IMR-90 (cell line): ENCODE measurements at regions not wholly inside any gene's neighbourhood (a gene's known extent, or its start where the extent isn't known, plus 50 kb on each side); places are given as distances from the start of the nearest gene placed in this dataset.
"Not testable (repeated sequence)": the region's sequence is repeated elsewhere in the genome, so short reads cannot be mapped to it uniquely, and the experiment has no call there.

ENCODE experiments used
- ATAC-seq: fragments of 200-7000 bp; cut with Tn5 transposase; 2 replicates; pipeline ENCODE4 v1.9.1; 2020; ENCODE audit warnings: low read depth, mild to moderate bottlenecking, moderate library complexity
- BruUV-seq: library from RNA; stranded (reverse); fragments of 400-500 nt; replicated peaks from 2 replicates; lab custom pipeline; 2021; lab: Mats Ljungman, UMichigan
- CTCF ChIA-PET: fragments of 300-600 bp; formaldehyde crosslinking; extraction: SDS; loops from one replicate; lab custom pipeline; 2021; ENCODE audit warnings: antibody characterized with exemption; lab: Yijun Ruan, JAX
- POLR2A ChIA-PET: fragments of 300-600 bp; sonication (Branson Sonifier 250); formaldehyde crosslinking; loops from one replicate; lab custom pipeline; 2022; ENCODE audit warnings: antibody characterized with exemption; ENCODE audit not compliant: unreplicated experiment; lab: Charles Lee
- DNase-seq: peaks from one replicate; pipeline ENCODE4 v3.0.0; 2013
- H2AFZ ChIP-seq: replicated peaks from 2 replicates; pipeline ENCODE3; 2013; ENCODE audit warnings: low read length, mild to moderate bottlenecking; ENCODE audit not compliant: poor library complexity
- H2AK5ac ChIP-seq: 2 replicates; pipeline ENCODE4 v1.6.1; 2013; ENCODE audit warnings: low read depth, low read length, inconsistent platforms
- H2AK9ac ChIP-seq: replicated peaks from 2 replicates; pipeline ENCODE3; 2013; ENCODE audit warnings: mild to moderate bottlenecking, low read depth, low read length, moderate library complexity; ENCODE audit not compliant: poor library complexity
- H2BK120ac ChIP-seq: 2 replicates; pipeline ENCODE4 v1.6.1; 2013; ENCODE audit warnings: low read depth, low read length, inconsistent platforms
- H2BK15ac ChIP-seq: 3 replicates; pipeline ENCODE4 v1.6.1; 2013; ENCODE audit warnings: low read depth, low read length, inconsistent platforms
- H2BK20ac ChIP-seq: 2 replicates; pipeline ENCODE4 v1.6.1; 2013; ENCODE audit warnings: low read depth, mild to moderate bottlenecking, inconsistent platforms, low read length, moderate library complexity
- H2BK5ac ChIP-seq: 2 replicates; pipeline ENCODE4 v1.6.1; 2013; ENCODE audit warnings: mild to moderate bottlenecking, low read depth, low read length, inconsistent platforms; ENCODE audit not compliant: poor library complexity, severe bottlenecking
- H3K14ac ChIP-seq: replicated peaks from 2 replicates; pipeline ENCODE4 v1.6.1; 2013; ENCODE audit warnings: low read depth, low read length, inconsistent platforms
- H3K18ac ChIP-seq: 2 replicates; pipeline ENCODE4 v1.6.1; 2013; ENCODE audit warnings: low read depth, low read length, control low read depth
- H3K23ac ChIP-seq: 2 replicates; pipeline ENCODE4 v1.6.1; 2013; ENCODE audit warnings: low read depth, low read length, inconsistent platforms
- H3K27ac ChIP-seq: 2 replicates; pipeline ENCODE4 v1.5.1; 2013; ENCODE audit warnings: mild to moderate bottlenecking, control low read depth, low read length; ENCODE audit not compliant: insufficient read depth
- H3K27me3 ChIP-seq: 2 replicates; pipeline ENCODE4 v1.6.1; 2013; ENCODE audit warnings: low read length; ENCODE audit not compliant: control insufficient read depth, insufficient read depth
- H3K36me3 ChIP-seq: 2 replicates; pipeline ENCODE4 v1.6.1; 2013; ENCODE audit warnings: low read length, mixed read lengths; ENCODE audit not compliant: control insufficient read depth, insufficient read depth
- H3K4ac ChIP-seq: 2 replicates; pipeline ENCODE4 v1.6.1; 2013; ENCODE audit warnings: low read depth, low read length, inconsistent platforms
- H3K4me1 ChIP-seq: 2 replicates; pipeline ENCODE4 v1.6.1; 2013; ENCODE audit warnings: low read length, mixed read lengths; ENCODE audit not compliant: control insufficient read depth, insufficient read depth
- H3K4me2 ChIP-seq: 2 replicates; pipeline ENCODE4 v1.6.1; 2013; ENCODE audit warnings: low read depth, mild to moderate bottlenecking, control low read depth, low read length, moderate library complexity
- H3K4me3 ChIP-seq: 2 replicates; pipeline ENCODE4 v1.5.1; 2013; ENCODE audit warnings: low read depth, mild to moderate bottlenecking, control low read depth, low read length, moderate library complexity; ENCODE audit not compliant: insufficient read depth
- H3K56ac ChIP-seq: 2 replicates; pipeline ENCODE4 v1.6.1; 2013; ENCODE audit warnings: low read length, inconsistent platforms; ENCODE audit not compliant: insufficient read depth; ENCODE audit errors: extremely low read depth
- H3K79me1 ChIP-seq, 2 experiments: 2 replicates each; pipeline ENCODE4 v1.6.1; 2013; ENCODE audit warnings: low read length in 2 of 2, inconsistent platforms in 1 of 2, low read depth in 1 of 2
- H3K9ac ChIP-seq: 2 replicates; pipeline ENCODE4 v1.6.1; 2013; ENCODE audit warnings: low read depth, low read length, control low read depth
- H3K9me1 ChIP-seq: 2 replicates; pipeline ENCODE4 v1.6.1; 2013; ENCODE audit warnings: low read length, inconsistent platforms; ENCODE audit not compliant: insufficient read depth
- H3K9me3 ChIP-seq: 2 replicates; pipeline ENCODE4 v1.6.1; 2013; ENCODE audit warnings: low read length; ENCODE audit not compliant: control insufficient read depth, insufficient read depth
- H4K20me1 ChIP-seq: 2 replicates; pipeline ENCODE4 v1.6.1; 2013; ENCODE audit warnings: low read length, inconsistent platforms; ENCODE audit not compliant: insufficient read depth
- H4K5ac ChIP-seq: 2 replicates; pipeline ENCODE4 v1.6.1; 2013; ENCODE audit warnings: mild to moderate bottlenecking, low read depth, low read length, control low read depth
- H4K8ac ChIP-seq, 2 experiments: 2 replicates each; pipeline ENCODE4 v1.6.1; 2013; ENCODE audit warnings: low read depth in 2 of 2, low read length in 2 of 2, control low read depth in 1 of 2, inconsistent platforms in 1 of 2
- H4K91ac ChIP-seq: 2 replicates; pipeline ENCODE4 v1.6.1; 2013; ENCODE audit warnings: low read depth, low read length, inconsistent platforms; ENCODE audit not compliant: insufficient read depth
- CEBPB ChIP-seq: IDR thresholded peaks from 2 replicates; pipeline ENCODE4 v1.6.1; 2012; ENCODE audit warnings: low read depth, low read length, improper control_type of control experiment
- CTCF ChIP-seq: conservative IDR thresholded peaks from 2 replicates; pipeline ENCODE4 v1.5.1; 2012; ENCODE audit warnings: mild to moderate bottlenecking, low read depth, low read length, improper control_type of control experiment
- FOS ChIP-seq: fragments of 150-350 bp; IDR thresholded peaks from 2 replicates; pipeline ENCODE4 v1.6.1; 2016; ENCODE audit warnings: low read depth, low read length
- POLR2A ChIP-seq: IDR thresholded peaks from 2 replicates; pipeline ENCODE4 v1.6.1; 2012; ENCODE audit warnings: mild to moderate bottlenecking, low read depth, low read length
- SMC3 ChIP-seq: fragments of 150-350 bp; IDR thresholded peaks from 2 replicates; pipeline ENCODE4 v1.6.1; 2016; ENCODE audit warnings: low read depth, mild to moderate bottlenecking, antibody characterized with exemption, low read length, moderate library complexity
- WGBS, 2 experiments: methylation state at CpG; one replicate each; pipeline versions ENCODE4 v1.1.5 to v1.1.7; 2013; ENCODE audit warnings: missing lambda C conversion rate in 2 of 2; ENCODE audit not compliant: insufficient read length in 1 of 2; ENCODE audit errors: extremely low coverage in 2 of 2; 5-methylcytosine and 5-hydroxymethylcytosine counted together
- dilution Hi-C: fragments of 300-500 bp; cut with HindIII; formaldehyde crosslinking; loops from one replicate; pipeline ENCODE4 v1.14.3; 2018; ENCODE audit warnings: low sequenced_read_pairs; ENCODE audit not compliant: unreplicated experiment
- in situ Hi-C: fragments of 300-500 bp; cut with MboI; formaldehyde crosslinking; loops from 3 replicates; pipeline ENCODE4 v1.14.3; 2019; ENCODE audit warnings: low sequenced_read_pairs, inconsistent platforms, mixed read lengths
- intact Hi-C: fragments of 100-400 bp; cut with micrococcal nuclease; formaldehyde crosslinking; loops from 2 replicates; pipeline ENCODE4 v1.10.0; 2022

GRCh38 chr13:98075048-98075447 is 67.8 kb upstream of the FARP1 start:
- ChIA-PET CTCF (no interaction called here), POLR2A (no interaction called here)
- Histone ChIP-seq H3K36me3 (no peaks in the 10 kb centered on the region), H4K8ac (no peak overlapping the region), H2BK20ac (no peak overlapping the region), H3K27ac (no peak overlapping the region), H4K5ac (no peak overlapping the region), H3K79me1 (no peaks in the 10 kb centered on the region), H4K20me1 (no peaks in the 10 kb centered on the region), H2AFZ (no peak overlapping the region), H2BK5ac (no peak overlapping the region), H3K9me1 (no peaks in the 10 kb centered on the region), H3K9ac (no peak overlapping the region), H3K23ac (no peak overlapping the region), H3K18ac (no peak overlapping the region), H3K56ac (no peak overlapping the region), H3K14ac (no peak overlapping the region), H2BK15ac (no peak overlapping the region), H2AK9ac (no peak overlapping the region), H2BK120ac (no peak overlapping the region), H3K4me2 (no peak overlapping the region), H3K4me1 (no peaks in the 10 kb centered on the region), H3K4me3 (no peak overlapping the region), H4K91ac (no peak overlapping the region), H3K9me3 (no peaks in the 10 kb centered on the region), H3K4ac (no peak overlapping the region), H2AK5ac (no peak overlapping the region), H3K27me3 (no peaks in the 10 kb centered on the region; the same call in 1 of the 2 replicates)
- TF ChIP-seq SMC3 (no peak), FOS (no peak), POLR2A (no peak), CEBPB (no peak), CTCF (no peak)
- no CpG with 5 or more reads among the region's 3 CpGs for WGBS, 2 experiments
- no TSS peak for BruUV-seq
- in situ Hi-C loops (no loop called here), dilution Hi-C loops (no loop called here), intact Hi-C loops (no loop called here)
- ATAC-seq: no peak
- DNase-seq: no peak

- in situ Hi-C loops, H3K36me3 ChIP-seq, H3K18ac ChIP-seq, POLR2A ChIA-PET, H3K23ac ChIP-seq, H2BK120ac ChIP-seq, H2BK5ac ChIP-seq, H3K9me1 ChIP-seq, H4K20me1 ChIP-seq, H3K9me3 ChIP-seq, DNase-seq, H4K8ac ChIP-seq, H4K5ac ChIP-seq, ATAC-seq, H3K79me1 ChIP-seq, H3K14ac ChIP-seq, intact Hi-C loops, H4K91ac ChIP-seq, H3K56ac ChIP-seq, H3K4me3 ChIP-seq, H3K9ac ChIP-seq, BruUV-seq, dilution Hi-C loops, H2AK9ac ChIP-seq, H3K27ac ChIP-seq, H3K4me1 ChIP-seq, H3K4ac ChIP-seq, H2BK15ac ChIP-seq, H3K27me3 ChIP-seq, H2AFZ ChIP-seq, CTCF ChIA-PET, H3K4me2 ChIP-seq, H2BK20ac ChIP-seq, H2AK5ac ChIP-seq: not testable (repeated sequence)
- WGBS, 2 experiments: 90% methylated on average over 2 of the region's 25 CpGs; no CpG with 5 or more reads in 1 of the 2 experiments
Observed at GRCh38 chr13:98076309-98076708, 66.6 kb upstream of the FARP1 start.
